Activated CD4-positive, alpha-beta T cell treated with anti-CD3 and anti-CD28 coated beads, Interleukin-2, amount 10 ng/mL, durations not matched to agents 24 days and 14 days (primary cell): ENCODE measurements at regions not wholly inside any gene's neighbourhood (a gene's known extent, or its start where the extent isn't known, plus 50 kb on each side); places are given as distances from the start of the nearest gene placed in this dataset.

ENCODE experiments used
- DNase-seq: peaks from one replicate; pipeline ENCODE4 v3.0.0; 2022
- H3K27ac Mint-ChIP-seq: one replicate; pipeline ENCODE4 v1.8.0; 2022; ENCODE audit warnings: mild to moderate bottlenecking, mixed read lengths
- H3K27me3 Mint-ChIP-seq: one replicate; pipeline ENCODE4 v1.8.0; 2022; ENCODE audit warnings: mixed read lengths
- H3K36me3 Mint-ChIP-seq: one replicate; pipeline ENCODE4 v1.8.0; 2022; ENCODE audit warnings: low read depth, mild to moderate bottlenecking, mixed read lengths
- H3K4me1 Mint-ChIP-seq: one replicate; pipeline ENCODE4 v1.8.0; 2021; ENCODE audit warnings: mixed read lengths
- H3K4me3 Mint-ChIP-seq: one replicate; pipeline ENCODE4 v1.8.0; 2022; ENCODE audit warnings: mild to moderate bottlenecking, moderate library complexity, mixed read lengths
- H3K9me3 Mint-ChIP-seq: one replicate; pipeline ENCODE4 v1.8.0; 2021; ENCODE audit warnings: mixed read lengths
- intact Hi-C: fragments of 100-400 bp; cut with micrococcal nuclease; formaldehyde crosslinking; loops from one replicate; pipeline ENCODE4 v1.15.1; 2023

DNA sequence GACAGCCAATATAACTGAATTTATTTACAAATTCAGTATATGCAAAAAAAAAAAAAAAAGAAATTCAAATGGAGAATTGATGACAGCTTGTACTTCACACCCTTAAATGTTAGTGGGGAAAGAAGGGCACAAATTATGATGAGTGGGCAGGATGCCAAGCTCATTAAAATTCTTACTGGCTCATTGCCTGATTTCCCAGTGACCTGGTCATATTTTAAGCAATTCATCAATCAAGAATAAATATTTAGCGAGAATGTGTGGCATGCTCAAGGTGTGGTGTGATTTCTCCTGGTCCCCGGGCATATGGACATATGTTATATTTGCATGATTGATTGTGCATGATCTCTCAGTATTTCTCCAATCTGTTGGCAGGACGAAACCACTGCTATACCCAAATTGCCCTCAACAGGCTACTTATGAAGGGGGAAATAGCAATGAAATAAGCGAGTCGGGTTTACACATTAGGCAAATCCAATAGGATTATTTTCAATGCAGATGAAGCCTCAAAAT, 883.0 kb downstream of the LRRTM4 start:
- H3K27me3 Mint-ChIP-seq = no peaks in the 10 kb centered on the region
- intact Hi-C loops = no loop called here

DNA sequence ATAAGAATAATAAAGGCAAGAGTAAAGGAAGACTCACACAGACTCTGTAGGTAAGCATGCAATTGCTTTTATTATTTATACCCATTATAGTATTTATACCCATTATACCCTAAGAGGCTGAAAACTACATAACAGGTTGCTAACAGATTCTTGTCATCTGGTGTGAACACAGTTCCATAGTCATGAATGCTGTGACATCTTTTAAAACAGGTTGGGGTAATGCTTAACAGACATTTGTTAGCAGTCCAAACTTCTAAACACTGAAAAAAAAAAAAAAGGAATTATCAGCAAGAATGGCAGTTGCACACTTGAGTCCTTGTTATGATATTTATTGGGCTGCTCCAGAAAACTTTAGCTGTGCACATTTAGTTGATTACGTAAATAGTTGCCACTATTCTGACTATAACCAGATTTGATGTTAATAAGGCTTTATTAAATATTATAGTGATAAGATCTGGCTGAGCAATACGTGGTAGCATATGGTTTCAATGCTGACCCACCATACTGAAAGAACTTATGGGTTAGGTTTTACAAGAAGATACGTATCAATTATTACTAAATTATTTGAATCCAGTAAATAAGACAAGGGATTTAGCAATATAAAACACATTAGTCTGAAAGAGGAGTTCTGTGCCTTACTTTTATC, 888.8 kb downstream of the LRRTM4 start:
- H3K27ac Mint-ChIP-seq = no peak overlapping the region

More for the DNA sequence above, 883.0 kb downstream of the LRRTM4 start:
- Mint-ChIP-seq H3K4me1 (no peaks in the 10 kb centered on the region), H3K36me3 (no peaks in the 10 kb centered on the region), H3K27ac (no peak overlapping the region), H3K9me3 (peaks cover under 1% of the 10 kb centered on the region), H3K4me3 (no peak overlapping the region)
- DNase-seq = no peak

DNA sequence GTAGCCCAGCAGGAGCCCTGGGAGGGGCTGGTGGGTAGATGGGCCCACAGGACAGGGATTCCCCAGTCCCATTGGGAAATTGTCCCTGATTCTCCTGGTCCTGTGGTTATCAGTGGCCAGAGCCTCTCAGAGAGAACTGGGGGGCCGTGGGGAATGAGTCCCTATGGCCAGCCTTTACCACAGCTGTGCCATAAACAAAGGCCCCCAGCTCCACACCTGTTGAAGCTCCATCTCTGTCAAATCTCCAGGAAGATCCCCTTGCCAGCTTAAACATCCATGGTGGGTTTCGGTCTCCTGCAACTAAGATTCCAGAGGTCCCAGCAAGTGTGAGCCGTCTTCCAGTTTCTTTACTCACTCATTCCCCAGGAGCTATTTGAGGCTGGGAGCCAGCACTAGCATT, 897.1 kb downstream of the LRRTM4 start:
- no peak overlapping the region for H3K4me3 Mint-ChIP-seq
- H3K4me1 Mint-ChIP-seq = no peaks in the 10 kb centered on the region
- no peak overlapping the region for H3K27ac Mint-ChIP-seq
- DNase-seq = no peak
- intact Hi-C loops = no loop called here
- no peaks in the 10 kb centered on the region for H3K27me3 Mint-ChIP-seq
- no peaks in the 10 kb centered on the region for H3K36me3 Mint-ChIP-seq
- H3K9me3 Mint-ChIP-seq = no peaks in the 10 kb centered on the region

More for the DNA sequence above, 888.8 kb downstream of the LRRTM4 start:
- Mint-ChIP-seq H3K4me3 (no peak overlapping the region), H3K9me3 (no peaks in the 10 kb centered on the region), H3K27me3 (no peaks in the 10 kb centered on the region), H3K4me1 (no peaks in the 10 kb centered on the region), H3K36me3 (no peaks in the 10 kb centered on the region)
- DNase-seq = no peak
- intact Hi-C loops = no loop called here

- Mint-ChIP-seq H3K4me1 (no peaks in the 10 kb centered on the region), H3K9me3 (no peaks in the 10 kb centered on the region), H3K27ac (no peak overlapping the region), H3K4me3 (no peak overlapping the region), H3K36me3 (no peaks in the 10 kb centered on the region), H3K27me3 (no peaks in the 10 kb centered on the region)
- DNase-seq = no peak
- intact Hi-C loops = no loop called here
Measured at GRCh38 chr2:76613330-76613729, 902.6 kb upstream of the GCFC2 start.

- H3K27ac Mint-ChIP-seq = no peak overlapping the region
- H3K9me3 Mint-ChIP-seq = no peaks in the 10 kb centered on the region
- DNase-seq = no peak
- no peak overlapping the region for H3K4me3 Mint-ChIP-seq
- H3K36me3 Mint-ChIP-seq = no peaks in the 10 kb centered on the region
- intact Hi-C loops = no loop called here
- H3K4me1 Mint-ChIP-seq = no peaks in the 10 kb centered on the region
- H3K27me3 Mint-ChIP-seq = no peaks in the 10 kb centered on the region
Measured at GRCh38 chr2:76612764-76613163, 902.0 kb upstream of the GCFC2 start.

- H3K4me3 Mint-ChIP-seq = no peak overlapping the region
- intact Hi-C loops = no loop called here
- no peaks in the 10 kb centered on the region for H3K27me3 Mint-ChIP-seq
- no peaks in the 10 kb centered on the region for H3K9me3 Mint-ChIP-seq
- DNase-seq = no peak
- no peak overlapping the region for H3K27ac Mint-ChIP-seq
- no peaks in the 10 kb centered on the region for H3K36me3 Mint-ChIP-seq
- H3K4me1 Mint-ChIP-seq = no peaks in the 10 kb centered on the region
Measured at GRCh38 chr2:76610451-76610850, 899.7 kb upstream of the GCFC2 start.

DNA sequence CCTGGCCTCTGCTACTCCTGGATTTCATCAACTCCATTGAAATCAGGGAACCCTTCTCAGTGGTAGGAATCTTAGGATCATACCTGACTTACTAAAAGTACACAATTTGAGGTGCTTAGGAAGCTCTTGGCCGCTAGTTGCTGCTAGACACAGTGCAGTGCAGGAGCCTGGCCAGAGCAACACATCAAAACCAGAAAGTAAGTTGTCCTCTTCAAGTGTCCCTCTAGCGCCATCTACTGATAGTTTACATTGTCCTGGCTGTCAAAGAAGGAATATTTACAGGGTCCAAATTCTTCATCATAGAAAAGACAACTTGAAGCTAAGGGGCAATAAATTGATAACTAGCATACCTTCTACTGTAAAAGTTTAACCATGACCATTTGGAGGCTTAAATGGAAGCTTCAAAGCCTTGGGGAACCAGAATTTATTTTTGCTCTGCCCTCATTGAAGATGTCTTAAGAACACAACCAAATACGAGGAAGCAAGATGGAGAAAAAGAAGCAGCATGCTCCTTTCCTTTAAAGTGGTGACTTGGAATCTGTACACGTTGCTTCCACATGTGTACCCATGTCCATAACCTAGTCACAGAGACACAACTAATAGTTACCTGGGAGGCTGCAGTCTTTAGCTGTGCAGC, 889.1 kb upstream of the GCFC2 start:
- Mint-ChIP-seq H3K4me1 (no peaks in the 10 kb centered on the region), H3K36me3 (no peaks in the 10 kb centered on the region), H3K27ac (no peak overlapping the region), H3K27me3 (no peaks in the 10 kb centered on the region), H3K9me3 (no peaks in the 10 kb centered on the region), H3K4me3 (no peak overlapping the region)
- intact Hi-C loops = loop anchor here (2.0 to 5.0 kb wide), 2 partner anchors 403 to 813 kb away; no protein-coding TSS in a partner anchor
- DNase-seq = peak; percentile 72

- DNase-seq = no peak
- Mint-ChIP-seq H3K27ac (no peak overlapping the region), H3K36me3 (no peaks in the 10 kb centered on the region), H3K4me3 (no peak overlapping the region), H3K4me1 (no peaks in the 10 kb centered on the region), H3K27me3 (no peaks in the 10 kb centered on the region), H3K9me3 (peaks cover under 1% of the 10 kb centered on the region)
- intact Hi-C loops = no loop called here
Measured at GRCh38 chr2:76584474-76584873, 873.8 kb upstream of the GCFC2 start.

- H3K36me3 Mint-ChIP-seq = no peaks in the 10 kb centered on the region
- H3K4me1 Mint-ChIP-seq = no peaks in the 10 kb centered on the region
Measured at GRCh38 chr2:76579911-76580310, 869.2 kb upstream of the GCFC2 start.

GRCh38 chr2:76572981-76573380, 862.3 kb upstream of the GCFC2 start:
- Mint-ChIP-seq H3K27ac (no peak overlapping the region), H3K4me1 (no peaks in the 10 kb centered on the region), H3K36me3 (no peaks in the 10 kb centered on the region), H3K9me3 (no peaks in the 10 kb centered on the region), H3K27me3 (no peaks in the 10 kb centered on the region), H3K4me3 (no peak overlapping the region)
- no peak for DNase-seq
- intact Hi-C loops = no loop called here

More at GRCh38 chr2:76579911-76580310, 869.2 kb upstream of the GCFC2 start:
- H3K27me3 Mint-ChIP-seq = no peaks in the 10 kb centered on the region
- H3K9me3 Mint-ChIP-seq = peaks cover 5% of the 10 kb centered on the region
- no peak overlapping the region for H3K27ac Mint-ChIP-seq
- no peak for DNase-seq
- H3K4me3 Mint-ChIP-seq = no peak overlapping the region
- intact Hi-C loops = no loop called here

GRCh38 chr2:76569819-76570218, 859.1 kb upstream of the GCFC2 start:
- H3K9me3 Mint-ChIP-seq = no peaks in the 10 kb centered on the region
- no peaks in the 10 kb centered on the region for H3K36me3 Mint-ChIP-seq
- no peaks in the 10 kb centered on the region for H3K4me1 Mint-ChIP-seq
- H3K27me3 Mint-ChIP-seq = no peaks in the 10 kb centered on the region
- intact Hi-C loops = no loop called here
- no peak overlapping the region for H3K27ac Mint-ChIP-seq
- no peak overlapping the region for H3K4me3 Mint-ChIP-seq
- no peak for DNase-seq

GRCh38 chr2:76567478-76567877, 856.8 kb upstream of the GCFC2 start:
- H3K4me1 Mint-ChIP-seq = no peaks in the 10 kb centered on the region
- H3K36me3 Mint-ChIP-seq = no peaks in the 10 kb centered on the region
- intact Hi-C loops = no loop called here
- H3K9me3 Mint-ChIP-seq = no peaks in the 10 kb centered on the region
- H3K4me3 Mint-ChIP-seq = no peak overlapping the region
- no peaks in the 10 kb centered on the region for H3K27me3 Mint-ChIP-seq
- no peak for DNase-seq
- no peak overlapping the region for H3K27ac Mint-ChIP-seq

- intact Hi-C loops = no loop called here
- H3K36me3 Mint-ChIP-seq = no peaks in the 10 kb centered on the region
- H3K9me3 Mint-ChIP-seq = no peaks in the 10 kb centered on the region
- DNase-seq = no peak
- H3K4me1 Mint-ChIP-seq = no peaks in the 10 kb centered on the region
- H3K27me3 Mint-ChIP-seq = no peaks in the 10 kb centered on the region
- no peak overlapping the region for H3K4me3 Mint-ChIP-seq
- no peak overlapping the region for H3K27ac Mint-ChIP-seq
Measured at GRCh38 chr2:76564734-76565133, 854.0 kb upstream of the GCFC2 start.

DNA sequence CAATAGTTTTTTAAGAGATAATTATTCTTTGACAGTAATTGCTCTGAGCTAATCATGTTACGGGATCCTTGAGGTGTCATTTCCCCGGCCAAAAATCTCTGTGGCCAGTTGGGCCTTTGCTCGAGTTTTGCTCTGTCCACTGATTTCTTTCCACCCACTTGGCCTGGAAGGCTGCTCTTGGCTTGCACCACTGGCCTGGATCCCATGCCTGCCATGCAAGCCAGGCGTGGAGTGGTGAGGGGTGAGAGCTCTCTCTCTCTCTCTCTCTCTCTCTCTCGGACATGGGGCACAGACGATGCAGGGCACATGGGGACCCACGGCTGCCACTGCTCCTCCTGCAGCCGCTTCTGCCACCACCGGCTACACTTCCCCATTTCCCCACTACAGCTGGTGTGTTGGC, 853.0 kb upstream of the GCFC2 start:
- intact Hi-C loops = no loop called here
- Mint-ChIP-seq H3K27me3 (no peaks in the 10 kb centered on the region), H3K9me3 (no peaks in the 10 kb centered on the region), H3K36me3 (no peaks in the 10 kb centered on the region), H3K4me1 (no peaks in the 10 kb centered on the region), H3K4me3 (no peak overlapping the region), H3K27ac (no peak overlapping the region)
- no peak for DNase-seq

DNA sequence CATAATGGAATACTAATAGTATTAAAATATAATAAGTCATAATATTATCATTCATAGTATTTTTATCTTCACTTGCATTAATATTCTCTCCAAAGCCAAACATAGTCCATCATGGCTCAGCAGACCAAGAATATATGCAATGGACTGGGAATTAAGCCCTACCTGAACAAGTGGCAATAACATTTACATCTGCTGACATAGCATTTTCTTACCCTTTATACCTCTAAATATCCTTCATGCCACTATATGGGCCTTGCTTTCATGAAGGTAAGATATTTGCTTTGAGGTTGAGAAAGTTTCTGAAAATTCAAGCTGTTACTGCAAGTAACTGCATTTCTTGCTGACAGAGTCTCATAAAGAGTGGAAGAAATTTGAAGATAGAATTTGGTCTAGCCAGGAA, 847.4 kb upstream of the GCFC2 start:
- Mint-ChIP-seq H3K36me3 (no peaks in the 10 kb centered on the region), H3K4me3 (no peak overlapping the region), H3K27ac (no peak overlapping the region), H3K4me1 (no peaks in the 10 kb centered on the region), H3K27me3 (no peaks in the 10 kb centered on the region), H3K9me3 (no peaks in the 10 kb centered on the region)
- intact Hi-C loops = no loop called here
- no peak for DNase-seq
